OCI-LY1 (cell line): ENCODE measurements at regions not wholly inside any gene's neighbourhood (a gene's known extent, or its start where the extent isn't known, plus 50 kb on each side); places are given as distances from the start of the nearest gene placed in this dataset.
"Not testable (repeated sequence)": the region's sequence is repeated elsewhere in the genome, so short reads cannot be mapped to it uniquely, and the experiment has no call there.

ENCODE experiments used
- H2AFZ ChIP-seq: fragments of 200-600 bp; sonication (generic), shearing (Covaris generic); 2 replicates; pipeline ENCODE4 v1.6.0; 2014; ENCODE audit warnings: antibody characterized with exemption, mild to moderate bottlenecking, low read length
- H3F3A ChIP-seq: fragments of 200-600 bp; sonication (generic), shearing (Covaris generic); 2 replicates; pipeline ENCODE4 v1.6.0; 2014; ENCODE audit warnings: mild to moderate bottlenecking, antibody characterized with exemption, low read length, moderate library complexity; ENCODE audit not compliant: insufficient read depth
- H3K27ac ChIP-seq: fragments of 200-600 bp; sonication (generic); 2 replicates; pipeline ENCODE4 v1.5.1; 2014; ENCODE audit warnings: low read length, mixed run types, mild to moderate bottlenecking, low read depth; ENCODE audit not compliant: poor library complexity, severe bottlenecking
- H3K27me3 ChIP-seq: fragments of 200-600 bp; sonication (generic); 2 replicates; pipeline ENCODE4 v1.6.0; 2014; ENCODE audit warnings: antibody characterized with exemption, mild to moderate bottlenecking, low read length, moderate library complexity; ENCODE audit not compliant: insufficient read depth
- H3K36me3 ChIP-seq: fragments of 200-600 bp; sonication (generic); 2 replicates; pipeline ENCODE4 v1.6.1; 2014; ENCODE audit warnings: mild to moderate bottlenecking, antibody characterized with exemption, low read length, moderate library complexity, mixed read lengths; ENCODE audit not compliant: insufficient read depth
- H3K4me1 ChIP-seq: fragments of 200-600 bp; sonication (generic); 2 replicates; pipeline ENCODE4 v1.5.1; 2014; ENCODE audit warnings: mild to moderate bottlenecking, low read length, moderate library complexity; ENCODE audit not compliant: insufficient read depth, severe bottlenecking
- H3K4me2 ChIP-seq: fragments of 200-600 bp; sonication (generic), shearing (Covaris generic); 2 replicates; pipeline ENCODE4 v1.6.1; 2014; ENCODE audit warnings: low read length
- H3K4me3 ChIP-seq: fragments of 200-600 bp; sonication (generic); 2 replicates; pipeline ENCODE4 v1.5.1; 2014; ENCODE audit warnings: low read length, low read depth, mild to moderate bottlenecking, mixed read lengths; ENCODE audit not compliant: poor library complexity, severe bottlenecking
- H3K79me2 ChIP-seq: fragments of 200-600 bp; shearing (Covaris generic); 2 replicates; pipeline ENCODE4 v1.6.1; 2016; ENCODE audit warnings: mixed run types, low read length, mixed read lengths; ENCODE audit not compliant: insufficient read depth
- H3K9ac ChIP-seq: fragments of 200-600 bp; sonication (generic), shearing (Covaris generic); 2 replicates; pipeline ENCODE4 v1.6.1; 2014; ENCODE audit warnings: mild to moderate bottlenecking, low read length, mixed read lengths
- H3K9me2 ChIP-seq: fragments of 200-600 bp; sonication (generic), shearing (Covaris generic); 2 replicates; pipeline ENCODE4 v1.6.1; 2014; ENCODE audit warnings: low read depth, mild to moderate bottlenecking, low read length, mixed read lengths
- H3K9me3 ChIP-seq: fragments of 200-600 bp; shearing (Covaris generic); 2 replicates; pipeline ENCODE4 v1.6.1; 2014; ENCODE audit warnings: low read length, mixed read lengths
- H4K20me1 ChIP-seq: fragments of 200-600 bp; sonication (generic), shearing (Covaris generic); 2 replicates; pipeline ENCODE4 v1.6.0; 2016; ENCODE audit warnings: mild to moderate bottlenecking, low read length; ENCODE audit not compliant: insufficient read depth
- CTCF ChIP-seq: fragments of 200-600 bp; sonication (generic), shearing (Covaris generic); IDR thresholded peaks from 2 replicates; pipeline ENCODE4 v1.5.1; 2017; ENCODE audit warnings: mild to moderate bottlenecking, antibody characterized with exemption, low read length, moderate library complexity, mixed read lengths
- EZH2 ChIP-seq: fragments of 200-600 bp; sonication (generic), shearing (Covaris generic); IDR thresholded peaks from 2 replicates; pipeline ENCODE4 v1.8.0; 2017; ENCODE audit warnings: borderline replicate concordance, mixed run types, mild to moderate bottlenecking, antibody characterized with exemption, low read length, moderate library complexity, mixed read lengths

- Histone ChIP-seq H2AFZ (no peak overlapping the region), H3F3A (no peaks in the 10 kb centered on the region), H3K4me3 (no peak overlapping the region), H3K36me3 (no peaks in the 10 kb centered on the region), H3K9ac (no peak overlapping the region), H3K9me2 (no peaks in the 10 kb centered on the region), H3K4me2 (no peak overlapping the region), H3K27me3 (no peaks in the 10 kb centered on the region), H3K79me2 (no peaks in the 10 kb centered on the region), H3K4me1 (no peaks in the 10 kb centered on the region), H4K20me1 (no peaks in the 10 kb centered on the region), H3K9me3 (no peaks in the 10 kb centered on the region), H3K27ac (no peak overlapping the region)
- TF ChIP-seq EZH2 (no peak), CTCF (no peak)
Measured at GRCh38 chr5:174532455-174533453, 191.6 kb upstream of the MSX2 start.

- Histone ChIP-seq H3K27me3 (no peaks in the 10 kb centered on the region), H2AFZ (no peak overlapping the region), H3K79me2 (no peaks in the 10 kb centered on the region), H3K4me2 (no peak overlapping the region), H3K36me3 (no peaks in the 10 kb centered on the region), H3K9me3 (no peaks in the 10 kb centered on the region), H3K4me1 (no peaks in the 10 kb centered on the region), H3K9ac (no peak overlapping the region), H4K20me1 (no peaks in the 10 kb centered on the region), H3K9me2 (no peaks in the 10 kb centered on the region), H3F3A (no peaks in the 10 kb centered on the region), H3K4me3 (no peak overlapping the region), H3K27ac (no peak overlapping the region)
- no peak for TF ChIP-seq CTCF
- no peak for TF ChIP-seq EZH2
Measured at GRCh38 chr5:174533751-174534241, 190.6 kb upstream of the MSX2 start.

- Histone ChIP-seq H3K27me3 (no peaks in the 10 kb centered on the region), H4K20me1 (no peaks in the 10 kb centered on the region), H3K4me3 (no peak overlapping the region), H3K9ac (no peak overlapping the region), H3K4me1 (no peaks in the 10 kb centered on the region), H3K79me2 (no peaks in the 10 kb centered on the region), H3F3A (no peaks in the 10 kb centered on the region), H3K9me2 (no peaks in the 10 kb centered on the region), H3K4me2 (no peak overlapping the region), H3K9me3 (no peaks in the 10 kb centered on the region), H3K36me3 (no peaks in the 10 kb centered on the region), H2AFZ (no peak overlapping the region), H3K27ac (no peak overlapping the region)
- no peak for TF ChIP-seq CTCF
- TF ChIP-seq EZH2: no peak
Measured at GRCh38 chr5:174535669-174536068, 188.7 kb upstream of the MSX2 start.

GRCh38 chr5:174539823-174540222, 184.6 kb upstream of the MSX2 start:
- not testable (repeated sequence) for H2AFZ ChIP-seq

More at GRCh38 chr5:174539823-174540222, 184.6 kb upstream of the MSX2 start:
- not testable (repeated sequence) for H3K4me2 ChIP-seq, H3K79me2 ChIP-seq, H3K36me3 ChIP-seq, H3K27me3 ChIP-seq, H3K9me3 ChIP-seq, H3F3A ChIP-seq, H3K27ac ChIP-seq, H3K9me2 ChIP-seq, H3K9ac ChIP-seq, H3K4me1 ChIP-seq, H3K4me3 ChIP-seq, H4K20me1 ChIP-seq
